ENCODE measurements at regions not wholly inside any gene's neighbourhood (a gene's known extent, or its start where the extent isn't known, plus 50 kb on each side); places are given as distances from the start of the nearest gene placed in this dataset.

- ATAC-seq (ENCODE audit: poor library complexity) (no peak), DNase-seq (no peak)
- intact Hi-C loops (cut with DNase I), result no loop called here
These were observed 422.1 kb downstream of the FGF9 start for GRCh38 chr13:22092791-22093560.

- no peak for ATAC-seq (ENCODE audit: poor library complexity)
- intact Hi-C loops (cut with DNase I), result no loop called here
- no peak for DNase-seq
These were observed 424.9 kb downstream of the FGF9 start for GRCh38 chr13:22095794-22096193.

- intact Hi-C loops (cut with DNase I), result no loop called here
These were observed 428.7 kb downstream of the FGF9 start for GRCh38 chr13:22099585-22099984.

GRCh38 chr13:22102271-22102670 is 431.4 kb downstream of the FGF9 start:
- DNase-seq, result no peak
- intact Hi-C loops (cut with DNase I), result no loop called here
- no peak for ATAC-seq (ENCODE audit: poor library complexity)

More at GRCh38 chr13:22099585-22099984, 428.7 kb downstream of the FGF9 start:
- DNase-seq, result no peak
- no peak for ATAC-seq (ENCODE audit: poor library complexity)

- no peak for DNase-seq
- ATAC-seq (ENCODE audit: poor library complexity), result no peak
- intact Hi-C loops (cut with DNase I), result no loop called here
These were observed 432.5 kb downstream of the FGF9 start for GRCh38 chr13:22103046-22104027.

GRCh38 chr13:22106058-22106457 is 435.2 kb downstream of the FGF9 start:
- intact Hi-C loops (cut with DNase I), result no loop called here
- DNase-seq (no peak), ATAC-seq (ENCODE audit: poor library complexity) (no peak)

- intact Hi-C loops (cut with DNase I), result no loop called here
- DNase-seq (no peak), ATAC-seq (ENCODE audit: poor library complexity) (no peak)
These were observed 436.7 kb downstream of the FGF9 start for GRCh38 chr13:22107549-22107948.

GRCh38 chr13:22108283-22108942 is 437.5 kb downstream of the FGF9 start:
- intact Hi-C loops (cut with DNase I), result no loop called here
- no peak for DNase-seq
- ATAC-seq (ENCODE audit: poor library complexity), result peak; percentile 46

GRCh38 chr13:22108979-22109378 is 438.1 kb downstream of the FGF9 start:
- ATAC-seq (ENCODE audit: poor library complexity), result no peak
- intact Hi-C loops (cut with DNase I), result no loop called here
- DNase-seq, result no peak

GRCh38 chr13:22110368-22110767 is 439.5 kb downstream of the FGF9 start:
- ATAC-seq (ENCODE audit: poor library complexity), result no peak
- intact Hi-C loops (cut with DNase I), result loop anchor here (10.0 kb wide), 1 partner anchor 456 kb away; no protein-coding TSS in a partner anchor
- DNase-seq, result no peak

GRCh38 chr13:22111152-22111783 is 440.4 kb downstream of the FGF9 start:
- intact Hi-C loops (cut with DNase I), result loop anchor here (10.0 kb wide), 1 partner anchor 456 kb away; no protein-coding TSS in a partner anchor
- no peak for DNase-seq
- no peak for ATAC-seq (ENCODE audit: poor library complexity)

GRCh38 chr13:22111961-22112360 is 441.1 kb downstream of the FGF9 start:
- intact Hi-C loops (cut with DNase I), result loop anchor here (10.0 kb wide), 1 partner anchor 457 kb away; no protein-coding TSS in a partner anchor
- ATAC-seq (ENCODE audit: poor library complexity) (no peak), DNase-seq (no peak)

GRCh38 chr13:22112956-22113745 is 442.3 kb downstream of the FGF9 start:
- no peak for DNase-seq
- intact Hi-C loops (cut with DNase I), result loop anchor here (10.0 kb wide), 1 partner anchor 458 kb away; no protein-coding TSS in a partner anchor
- ATAC-seq (ENCODE audit: poor library complexity), result no peak

- intact Hi-C loops (cut with DNase I), result loop anchor here (10.0 kb wide), 1 partner anchor 460 kb away; no protein-coding TSS in a partner anchor
- DNase-seq (peak; percentile 47), ATAC-seq (ENCODE audit: poor library complexity) (no peak)
These were observed 443.9 kb downstream of the FGF9 start for GRCh38 chr13:22114630-22115311.

GRCh38 chr13:22118158-22118557 is 447.3 kb downstream of the FGF9 start:
- intact Hi-C loops (cut with DNase I), result loop anchor here (10.0 kb wide), 1 partner anchor 463 kb away; no protein-coding TSS in a partner anchor
- no peak for ATAC-seq (ENCODE audit: poor library complexity)
- no peak for DNase-seq

GRCh38 chr13:22120646-22121045 is 449.8 kb downstream of the FGF9 start:
- intact Hi-C loops (cut with DNase I), result no loop called here
- DNase-seq (no peak), ATAC-seq (ENCODE audit: poor library complexity) (no peak)

GRCh38 chr13:22121146-22121739 is 450.4 kb downstream of the FGF9 start:
- intact Hi-C loops (cut with DNase I), result no loop called here
- ATAC-seq (ENCODE audit: poor library complexity) (no peak), DNase-seq (no peak)
